Adrenal gland (tissue), 5 donors: ENCODE measurements at regions not wholly inside any gene's neighbourhood (a gene's known extent, or its start where the extent isn't known, plus 50 kb on each side); places are given as distances from the start of the nearest gene placed in this dataset.

Experiments used
- CTCF ChIP-seq, 6 experiments: fragments of 450-650 bp in 4 of 6; fragments of 200-600 bp in 2 of 6; sonication (generic) in 1 of 6; IDR thresholded peaks; 1 replicate in 5 of 6; 2 replicates in 1 of 6; pipeline versions ENCODE4 v1.5.1 to v1.8.0; 2016 to 2021; ENCODE audit warnings: antibody characterized with exemption in 6 of 6, mild to moderate bottlenecking in 2 of 6, moderate library complexity in 1 of 6
- POLR2A ChIP-seq, 2 donors: fragments of 450-650 bp; IDR thresholded peaks; one replicate each; pipeline ENCODE4 v1.6.1; 2017; ENCODE audit warnings: antibody characterized with exemption in 2 of 2, mild to moderate bottlenecking in 2 of 2, moderate library complexity in 1 of 2
- donor health status: DM: no; HTN: no; CAD: no.

GRCh38 chrX:42855259-42855658 is 77.3 kb upstream of the PPP1R2C start:
- TF ChIP-seq POLR2A (IDR thresholded peaks at IDR 0.05) (no peak), CTCF (IDR thresholded peaks at IDR 0.05) (no peak)
